GM12872 (cell line): ENCODE measurements at regions not wholly inside any gene's neighbourhood (a gene's known extent, or its start where the extent isn't known, plus 50 kb on each side); places are given as distances from the start of the nearest gene placed in this dataset.

Experiments
- TF ChIP-seq, protein P1 (sequence below): IDR thresholded peaks from 3 replicates; pipeline ENCODE4 v1.5.1; 2011; ENCODE audit warnings: low read depth, mild to moderate bottlenecking, low read length, moderate library complexity; ENCODE audit not compliant: insufficient read depth

DNA sequence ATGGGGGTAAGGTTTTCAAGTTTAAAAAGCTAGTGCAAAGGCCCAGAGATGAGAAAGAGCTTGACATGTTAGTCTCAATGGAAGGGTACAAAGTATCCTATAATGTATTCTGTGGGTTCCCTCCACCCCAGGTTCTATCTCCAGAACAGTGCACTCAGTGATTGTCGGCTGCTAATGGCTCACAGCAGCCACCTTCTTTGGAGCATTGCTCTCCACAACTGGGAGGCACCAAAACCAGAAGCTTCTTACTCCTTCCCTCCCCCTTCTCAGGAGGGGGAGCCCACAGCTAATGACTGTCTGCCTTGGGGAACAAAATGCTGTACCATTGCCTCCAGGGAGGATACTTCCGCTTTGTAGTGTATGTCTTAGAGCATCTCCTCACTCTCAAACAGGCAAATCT lies 439.4 kb upstream of the RBMS3 start:
- TF ChIP-seq, protein P1, sequence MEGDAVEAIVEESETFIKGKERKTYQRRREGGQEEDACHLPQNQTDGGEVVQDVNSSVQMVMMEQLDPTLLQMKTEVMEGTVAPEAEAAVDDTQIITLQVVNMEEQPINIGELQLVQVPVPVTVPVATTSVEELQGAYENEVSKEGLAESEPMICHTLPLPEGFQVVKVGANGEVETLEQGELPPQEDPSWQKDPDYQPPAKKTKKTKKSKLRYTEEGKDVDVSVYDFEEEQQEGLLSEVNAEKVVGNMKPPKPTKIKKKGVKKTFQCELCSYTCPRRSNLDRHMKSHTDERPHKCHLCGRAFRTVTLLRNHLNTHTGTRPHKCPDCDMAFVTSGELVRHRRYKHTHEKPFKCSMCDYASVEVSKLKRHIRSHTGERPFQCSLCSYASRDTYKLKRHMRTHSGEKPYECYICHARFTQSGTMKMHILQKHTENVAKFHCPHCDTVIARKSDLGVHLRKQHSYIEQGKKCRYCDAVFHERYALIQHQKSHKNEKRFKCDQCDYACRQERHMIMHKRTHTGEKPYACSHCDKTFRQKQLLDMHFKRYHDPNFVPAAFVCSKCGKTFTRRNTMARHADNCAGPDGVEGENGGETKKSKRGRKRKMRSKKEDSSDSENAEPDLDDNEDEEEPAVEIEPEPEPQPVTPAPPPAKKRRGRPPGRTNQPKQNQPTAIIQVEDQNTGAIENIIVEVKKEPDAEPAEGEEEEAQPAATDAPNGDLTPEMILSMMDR, result no peak

DNA sequence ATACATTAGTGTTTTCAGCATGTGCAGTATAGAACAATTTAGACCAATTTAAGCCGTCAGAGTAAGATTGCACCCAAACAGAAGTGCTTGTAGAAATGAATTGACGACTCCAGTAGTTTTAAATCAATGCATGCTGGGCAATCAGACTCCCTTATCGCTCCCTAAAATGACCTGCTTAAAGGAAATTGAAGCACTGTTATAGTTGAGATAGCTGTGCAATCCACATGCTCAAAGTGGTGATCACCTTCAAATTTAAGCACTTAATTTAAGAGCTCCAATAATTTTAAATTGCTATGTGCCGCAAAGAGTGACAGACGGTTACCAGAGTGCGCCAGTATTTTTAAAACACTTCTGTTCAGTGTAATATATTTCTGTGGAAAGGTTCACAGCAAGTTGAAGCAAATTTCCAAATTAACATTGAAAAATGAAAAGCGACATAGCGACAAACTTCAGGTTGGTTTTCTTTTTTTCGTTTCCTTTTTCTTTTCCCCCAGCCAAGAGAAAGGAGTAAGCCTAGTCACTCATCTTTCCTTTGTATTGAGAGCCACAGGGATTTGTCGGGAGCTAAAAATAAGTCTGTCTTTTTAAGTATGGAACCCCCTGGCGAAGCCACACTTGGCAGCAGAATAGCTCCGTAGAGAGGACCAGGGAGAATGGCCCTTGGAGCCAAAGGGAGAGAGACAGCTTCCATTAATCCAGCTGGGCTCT lies 436.4 kb upstream of the RBMS3 start:
- TF ChIP-seq, protein P1, result no peak

DNA sequence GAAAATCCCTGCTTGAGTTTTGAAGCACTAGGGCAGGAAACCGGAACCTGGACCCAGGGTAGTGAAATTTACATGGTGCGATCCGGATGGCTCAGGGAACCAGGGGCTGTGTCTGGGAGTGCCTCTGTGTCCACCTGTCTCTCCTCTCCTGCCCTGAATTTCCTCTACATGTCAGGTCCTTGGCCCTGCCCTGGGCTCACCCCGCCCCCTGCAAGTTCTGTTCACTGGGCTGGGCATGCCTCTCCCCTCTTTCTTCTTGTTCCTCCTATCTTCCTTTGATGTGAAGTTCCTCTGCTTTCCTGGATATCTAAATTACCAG lies 435.9 kb upstream of the RBMS3 start:
- TF ChIP-seq, protein P1, result no peak

- TF ChIP-seq, protein P1, result no peak
These were observed 433.8 kb upstream of the RBMS3 start for GRCh38 chr3:28846971-28847478.

- TF ChIP-seq, protein P1, result no peak
These were observed 433.1 kb upstream of the RBMS3 start for GRCh38 chr3:28847736-28848135.

- TF ChIP-seq, protein P1, result no peak
These were observed 430.7 kb upstream of the RBMS3 start for GRCh38 chr3:28850186-28850585.

DNA sequence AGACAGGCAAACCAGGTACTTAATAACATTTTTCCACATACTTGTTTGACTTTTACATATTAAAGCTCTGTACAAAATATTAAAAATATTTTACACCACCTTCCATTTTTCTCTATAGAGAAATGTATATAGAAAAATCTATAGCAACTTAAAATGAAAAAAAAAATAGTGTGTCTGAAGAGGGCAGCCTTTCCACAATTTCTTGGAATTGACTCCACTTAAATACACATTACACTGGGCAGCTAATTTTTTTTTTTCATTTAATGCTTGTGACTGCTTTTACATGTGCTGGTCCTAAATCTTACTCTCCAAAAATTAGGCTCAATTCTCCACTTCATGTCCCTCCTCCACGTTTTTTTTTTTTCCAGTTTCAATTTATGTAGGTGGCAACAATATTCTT lies 427.0 kb upstream of the RBMS3 start:
- TF ChIP-seq, protein P1, result no peak
